ENCODE measurements at regions not wholly inside any gene's neighbourhood (a gene's known extent, or its start where the extent isn't known, plus 50 kb on each side); places are given as distances from the start of the nearest gene placed in this dataset.

GRCh38 chr1:218207194-218207593 is 77.9 kb upstream of the RRP15 start (continued):
- TF ChIP-seq ZNF609 (CRISPR knock-in tag; IDR thresholded peaks at IDR 0.05; ENCODE audit: borderline replicate concordance) (no peak), ZKSCAN3 (CRISPR knock-in tag; IDR thresholded peaks at IDR 0.05) (no peak)

GRCh38 chr1:218209351-218209861 is 75.7 kb upstream of the RRP15 start:
- ATAC-seq, result no peak
- FAIRE-seq, result no peak
- Histone ChIP-seq H3K4me2 (ENCODE audit: insufficient read depth, low read length) (no peak overlapping the region), H3K79me2 (ENCODE audit: control insufficient read depth, insufficient read depth, low read length) (no peaks in the 10 kb centered on the region), H3K4me1 (replicated peaks in 1 of 2; ENCODE audit: control insufficient read depth in 2 of 2, insufficient read depth in 2 of 2, low read length in 2 of 2) (no peaks in the 10 kb centered on the region), H3K9me3 (replicated peaks; ENCODE audit: control insufficient read depth, insufficient read depth, low read depth, low read length) (0 out of 2 replicates have a peak, but pooled peaks cover 2% of the 10 kb centered on the region), H3K27ac (ENCODE audit: extremely low read depth, low read depth, low read length) (no peak overlapping the region), H3K9ac (ENCODE audit: insufficient read depth in 1 of 2, low read depth in 2 of 2, low read length in 2 of 2) (no peak overlapping the region), H3K36me3 (ENCODE audit: control insufficient read depth, insufficient read depth, low read length) (no peaks in the 10 kb centered on the region), H3K4me3 (no peak overlapping the region), H4K20me1 (replicated peaks; ENCODE audit: control insufficient read depth, insufficient read depth, low read length) (no peaks in the 10 kb centered on the region), H3K27me3 (ENCODE audit: control insufficient read depth in 2 of 2, insufficient read depth in 2 of 2, low read length in 2 of 2) (no peaks in the 10 kb centered on the region), H3K9me1 (ENCODE audit: control insufficient read depth, insufficient read depth, low read length) (no peaks in the 10 kb centered on the region), H2AFZ (ENCODE audit: low read depth, low read length) (no peak overlapping the region)
- CTCF ChIA-PET (ENCODE audit: low intra/inter-chr PET ratio), result no interaction called here
- no TSS peak for BruUV-seq (replicated peaks)
- 2% methylated on average over 3 of the region's 3 CpGs for WGBS (ENCODE audit: insufficient coverage, low coverage, missing lambda C conversion rate)
- no peak for TF ChIP-seq EP400 (IDR thresholded peaks at IDR 0.05)
- TF ChIP-seq HIVEP1 (CRISPR knock-in tag; IDR thresholded peaks at IDR 0.05), result no peak
- no peak for TF ChIP-seq MAZ (CRISPR knock-in tag; conservative IDR thresholded peaks at IDR 0.05 in 1 of 2, IDR thresholded peaks at IDR 0.05 in 1 of 2)
- no peak for TF ChIP-seq ZC3H4 (CRISPR knock-in tag; IDR thresholded peaks at IDR 0.05; ENCODE audit: borderline replicate concordance)
- TF ChIP-seq TGIF2 (CRISPR knock-in tag; IDR thresholded peaks at IDR 0.05), result no peak
- intact Hi-C loops (cut with micrococcal nuclease), result no loop called here
- no peak for DNase-seq (ENCODE audit: extremely low read depth in 1 of 4, low spot score in 3 of 4)
- in situ Hi-C loops (cut with MboI), result no loop called here
- POLR2A ChIA-PET, result no interaction called here

Data from K562 (cell line).